ENCODE measurements at regions not wholly inside any gene's neighbourhood (a gene's known extent, or its start where the extent isn't known, plus 50 kb on each side); places are given as distances from the start of the nearest gene placed in this dataset.

- no peak for TF ChIP-seq CTCF (IDR thresholded peaks at IDR 0.05; ENCODE audit: insufficient read depth, low read length, poor library complexity, severe bottlenecking)
- TF ChIP-seq EZH2phosphoT487 (conservative IDR thresholded peaks at IDR 0.05; ENCODE audit: low read length), result no peak
Observed at GRCh38 chr4:38343608-38344007, 320.4 kb upstream of the KLF3 start.

Measured in SU-DHL-6 (cell line).